ENCODE measurements at regions not wholly inside any gene's neighbourhood (a gene's known extent, or its start where the extent isn't known, plus 50 kb on each side); places are given as distances from the start of the nearest gene placed in this dataset.

DNA sequence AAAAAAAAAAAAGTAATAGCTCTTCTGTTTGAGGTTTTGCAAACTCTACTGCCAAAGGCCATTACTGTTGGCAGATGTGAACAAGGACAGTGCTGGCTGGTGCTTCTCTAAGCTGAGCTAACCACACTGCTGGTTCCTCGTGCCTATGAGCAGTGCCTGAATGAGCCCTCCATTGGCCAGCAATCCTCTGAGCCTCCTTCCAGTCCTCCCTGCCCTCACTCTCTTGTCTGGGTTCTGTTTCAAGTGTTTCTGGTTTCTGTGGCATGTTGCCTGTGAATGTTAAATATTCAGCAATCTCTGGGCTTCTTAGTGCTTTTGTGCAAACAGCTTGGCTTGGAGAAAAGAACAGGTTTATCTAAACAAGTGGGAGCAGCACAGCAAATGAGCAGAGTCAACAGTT is 161.3 kb upstream of the AUTS2 start:
- DNase-seq (ENCODE audit: low read depth) (peak; percentile 53), FAIRE-seq (no peak)
- peaks cover 3% of the 10 kb centered on the region for H3K9me3 Mint-ChIP-seq (ENCODE audit: unreplicated experiment)
- H3K4me3 Mint-ChIP-seq (ENCODE audit: unreplicated experiment) = no peak overlapping the region
- peaks cover 7% of the 10 kb centered on the region for H3K4me1 ChIP-seq (ENCODE audit: insufficient read depth, low read length)
- no peaks in the 10 kb centered on the region for H3K79me2 ChIP-seq (ENCODE audit: insufficient read depth, low read length)
- H3K9ac ChIP-seq (ENCODE audit: low read length) = no peak overlapping the region
- no peaks in the 10 kb centered on the region for H3K36me3 Mint-ChIP-seq (ENCODE audit: low read depth, unreplicated experiment)
- H3K27me3 Mint-ChIP-seq (ENCODE audit: low read depth, unreplicated experiment) = peaks cover 7% of the 10 kb centered on the region
- no peaks in the 10 kb centered on the region for H3K36me3 ChIP-seq (ENCODE audit: insufficient read depth, low read length)
- TF ChIP-seq EZH2 (IDR thresholded peaks at IDR 0.05; ENCODE audit: insufficient read depth, low read length) (no peak), CTCF (IDR thresholded peaks at IDR 0.05; ENCODE audit: insufficient read depth, low read depth, low read length) (no peak)
- no peak overlapping the region for H3K27ac Mint-ChIP-seq (ENCODE audit: unreplicated experiment)
- no peak overlapping the region for H3K27ac ChIP-seq (ENCODE audit: low read depth, low read length)
- H3K4me3 ChIP-seq (ENCODE audit: insufficient read depth, low read depth, low read length) = no peak overlapping the region
- no peaks in the 10 kb centered on the region for H3K9me3 ChIP-seq (ENCODE audit: insufficient read depth, low read depth, low read length)
- no peak overlapping the region for H3K4me2 ChIP-seq (ENCODE audit: low read length)
- no peaks in the 10 kb centered on the region for H4K20me1 ChIP-seq (ENCODE audit: insufficient read depth, low read length)
- no peaks in the 10 kb centered on the region for H3K4me1 Mint-ChIP-seq (ENCODE audit: low read depth, unreplicated experiment)
- no peaks in the 10 kb centered on the region for H3K27me3 ChIP-seq (ENCODE audit: insufficient read depth, low read length)
- H2AFZ ChIP-seq (ENCODE audit: low read depth, low read length) = no peak overlapping the region

DNA sequence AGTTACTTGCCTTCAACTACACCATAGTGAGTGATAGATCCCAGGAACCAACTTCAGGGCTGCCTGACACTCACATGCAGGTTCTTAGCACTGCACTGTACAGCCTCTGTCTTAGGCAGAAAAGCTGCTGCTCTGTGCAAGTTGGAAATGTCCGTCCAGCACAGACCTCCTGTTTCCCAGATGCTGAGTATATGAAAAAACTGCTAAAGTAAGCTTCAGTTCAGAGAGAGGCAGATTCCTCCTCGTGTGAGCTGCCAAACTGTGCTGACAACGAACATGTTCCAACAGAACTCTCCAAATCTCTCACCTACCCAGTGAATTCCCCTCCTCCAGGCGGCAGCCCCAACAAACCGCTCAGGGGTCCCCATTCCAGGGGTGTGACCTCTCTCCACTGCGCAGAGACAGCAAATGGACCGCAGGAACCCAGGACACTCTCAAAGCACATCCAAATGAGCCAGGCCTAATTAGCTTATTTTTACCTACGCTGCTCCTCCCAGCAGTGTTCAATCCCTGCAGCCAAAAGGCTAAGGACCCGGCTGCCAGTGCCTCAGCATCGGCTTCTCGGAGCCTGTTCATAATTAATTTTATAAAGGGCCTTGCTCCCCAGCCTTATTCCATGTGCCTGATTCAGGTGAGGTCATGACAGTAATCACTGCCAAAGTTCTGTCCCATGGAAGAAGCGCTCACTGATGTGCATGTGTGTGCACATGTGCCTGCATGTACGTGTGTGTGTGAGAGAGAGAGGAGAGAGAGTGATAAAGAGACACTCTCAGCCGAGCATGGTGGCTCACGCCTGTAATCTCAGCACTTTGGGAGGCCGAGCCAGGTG is 159.5 kb upstream of the AUTS2 start:
- H3K27ac ChIP-seq (ENCODE audit: low read depth, low read length) = no peak overlapping the region
- Mint-ChIP-seq H3K4me3 (ENCODE audit: unreplicated experiment) (no peak overlapping the region), H3K27me3 (ENCODE audit: low read depth, unreplicated experiment) (peaks cover 5% of the 10 kb centered on the region), H3K27ac (ENCODE audit: unreplicated experiment) (no peak overlapping the region), H3K4me1 (ENCODE audit: low read depth, unreplicated experiment) (no peaks in the 10 kb centered on the region), H3K36me3 (ENCODE audit: low read depth, unreplicated experiment) (no peaks in the 10 kb centered on the region), H3K9me3 (ENCODE audit: unreplicated experiment) (peaks cover 5% of the 10 kb centered on the region)
- no peak overlapping the region for H3K4me2 ChIP-seq (ENCODE audit: low read length)
- no peak overlapping the region for H3K9ac ChIP-seq (ENCODE audit: low read length)
- no peaks in the 10 kb centered on the region for H4K20me1 ChIP-seq (ENCODE audit: insufficient read depth, low read length)
- H3K4me3 ChIP-seq (ENCODE audit: insufficient read depth, low read depth, low read length) = no peak overlapping the region
- no peak for FAIRE-seq
- no peaks in the 10 kb centered on the region for H3K9me3 ChIP-seq (ENCODE audit: insufficient read depth, low read depth, low read length)
- no peaks in the 10 kb centered on the region for H3K79me2 ChIP-seq (ENCODE audit: insufficient read depth, low read length)
- H3K36me3 ChIP-seq (ENCODE audit: insufficient read depth, low read length) = no peaks in the 10 kb centered on the region
- H3K4me1 ChIP-seq (ENCODE audit: insufficient read depth, low read length) = peaks cover 7% of the 10 kb centered on the region
- no peaks in the 10 kb centered on the region for H3K27me3 ChIP-seq (ENCODE audit: insufficient read depth, low read length)
- H2AFZ ChIP-seq (ENCODE audit: low read depth, low read length) = no peak overlapping the region
- no peak for TF ChIP-seq CTCF (IDR thresholded peaks at IDR 0.05; ENCODE audit: insufficient read depth, low read depth, low read length)
- no peak for TF ChIP-seq EZH2 (IDR thresholded peaks at IDR 0.05; ENCODE audit: insufficient read depth, low read length)
- no peak for DNase-seq (ENCODE audit: low read depth)

All from astrocyte (in vitro differentiated cells and primary cell).